Activated T-cell treated with anti-CD3 and anti-CD28 coated beads for 4 hours (primary cell): ENCODE measurements at regions not wholly inside any gene's neighbourhood (a gene's known extent, or its start where the extent isn't known, plus 50 kb on each side); places are given as distances from the start of the nearest gene placed in this dataset.

ENCODE experiments used
- DNase-seq: peaks from one replicate; pipeline ENCODE4 v3.0.0-alpha.2; 2020

DNA sequence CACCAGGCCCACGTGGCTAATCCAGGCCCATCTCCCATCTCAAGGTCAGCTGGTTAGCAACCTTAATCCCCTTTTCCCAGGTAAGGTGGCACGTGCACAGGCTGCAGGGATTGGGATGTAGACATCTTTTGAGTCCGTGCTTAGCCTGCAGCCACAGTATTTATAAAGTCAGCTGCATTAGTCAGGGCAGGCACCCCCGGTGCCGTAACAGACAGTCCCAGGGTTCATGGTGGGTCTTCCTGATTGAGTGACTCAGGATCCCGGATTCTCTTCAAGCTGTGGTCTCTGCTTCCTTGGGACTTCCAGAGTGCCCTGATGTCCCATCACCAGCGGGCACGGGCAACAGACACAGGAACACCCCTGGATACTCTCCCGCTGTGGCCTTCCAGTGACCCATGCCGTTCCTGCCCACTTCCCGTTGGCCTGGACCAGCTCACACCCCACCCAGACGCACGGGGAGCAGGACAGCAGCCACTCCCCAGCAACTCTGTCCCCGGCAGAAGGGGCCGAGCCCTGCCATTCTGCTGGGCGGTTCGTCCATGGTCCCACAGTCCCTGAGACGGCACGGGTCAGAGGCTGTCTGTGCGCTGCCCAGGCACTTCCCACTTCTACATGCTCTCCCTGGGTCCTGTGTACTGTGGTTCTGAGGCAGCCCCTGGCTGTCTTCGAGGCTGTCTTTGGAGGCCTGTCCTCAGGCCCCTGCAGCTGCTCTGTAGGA is 248.6 kb upstream of the GSE1 start:
- DNase-seq = no peak

DNA sequence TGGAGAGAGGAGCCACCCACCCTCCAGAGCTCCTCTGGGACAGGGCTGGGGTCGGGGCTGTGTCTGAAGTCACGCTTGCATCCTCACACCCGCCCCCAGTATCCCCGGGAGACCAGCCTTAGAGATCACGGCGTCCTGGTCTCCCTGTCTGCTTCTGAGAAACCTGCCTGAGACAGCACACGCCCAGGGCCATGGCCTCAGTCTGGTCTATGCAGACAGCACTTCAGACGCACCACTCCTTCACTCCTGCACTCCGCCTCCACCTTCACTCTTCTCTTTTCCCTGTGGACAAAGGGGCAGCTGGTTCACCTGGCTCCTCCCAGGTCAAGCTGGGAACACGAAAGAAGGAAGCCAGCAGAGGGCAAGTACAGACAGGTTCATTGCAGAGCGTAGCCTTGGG is 248.0 kb upstream of the GSE1 start:
- no peak for DNase-seq

DNA sequence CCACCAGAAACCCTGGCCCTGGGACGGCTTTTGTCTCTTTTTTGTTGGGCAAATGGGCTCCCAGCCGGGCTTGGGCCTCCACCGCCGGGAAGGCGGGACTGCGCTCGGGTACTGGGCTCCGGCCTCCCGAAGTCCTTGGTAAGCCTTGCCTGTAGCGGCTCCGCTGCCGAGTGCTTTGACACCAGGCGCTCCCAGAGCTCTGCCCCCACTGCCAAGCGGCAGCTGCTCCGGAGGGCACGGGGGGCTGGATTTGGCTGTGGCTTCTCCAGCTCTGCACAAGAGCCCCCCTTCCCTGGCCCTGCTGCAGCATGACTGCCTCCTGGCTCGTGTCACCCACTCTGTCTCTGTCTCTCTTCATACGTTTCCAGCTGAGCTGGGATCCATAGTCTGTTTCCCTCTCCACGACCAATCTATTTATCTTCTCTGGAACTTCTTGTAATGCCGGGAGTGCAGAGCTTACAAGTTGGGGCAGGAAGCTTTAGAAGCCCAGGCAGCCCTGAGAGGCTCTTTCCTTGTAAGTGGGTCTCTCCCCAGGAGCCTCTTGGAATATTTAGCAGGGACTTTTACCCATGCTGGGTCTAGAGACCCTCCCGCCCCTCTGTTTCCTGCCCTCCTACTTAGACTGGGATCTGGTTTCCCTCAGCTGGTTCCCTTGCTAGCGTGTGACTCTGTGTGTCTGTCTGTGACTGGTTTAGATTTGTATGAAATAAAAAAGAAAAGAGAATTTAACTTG is 246.9 kb upstream of the GSE1 start:
- no peak for DNase-seq

DNA sequence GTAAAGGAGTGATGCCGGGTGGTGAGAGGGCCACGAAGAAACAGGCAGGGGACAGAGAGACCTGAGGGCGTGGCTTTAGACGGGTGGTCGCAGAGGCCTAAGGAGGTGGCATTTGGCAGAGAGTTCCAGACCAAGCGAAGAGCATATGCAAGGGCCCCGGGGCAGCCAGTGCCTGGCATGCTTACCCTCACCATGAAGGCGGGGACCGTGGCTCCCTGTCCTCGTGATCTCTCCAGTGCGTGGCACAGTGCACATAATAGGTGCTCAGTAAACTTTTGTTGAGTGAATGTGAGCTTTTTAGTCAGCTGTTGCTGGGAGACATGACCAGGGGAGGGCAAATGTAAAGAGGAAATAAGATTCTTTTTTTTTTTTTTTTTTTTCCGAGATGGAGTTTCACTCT is 245.6 kb upstream of the GSE1 start:
- no peak for DNase-seq

GRCh38 chr16:85369060-85369459 is 244.1 kb upstream of the GSE1 start:
- no peak for DNase-seq

GRCh38 chr16:85369741-85370528 is 243.2 kb upstream of the GSE1 start:
- peak; percentile 32 for DNase-seq

GRCh38 chr16:85370543-85370880 is 242.6 kb upstream of the GSE1 start:
- DNase-seq = no peak

DNA sequence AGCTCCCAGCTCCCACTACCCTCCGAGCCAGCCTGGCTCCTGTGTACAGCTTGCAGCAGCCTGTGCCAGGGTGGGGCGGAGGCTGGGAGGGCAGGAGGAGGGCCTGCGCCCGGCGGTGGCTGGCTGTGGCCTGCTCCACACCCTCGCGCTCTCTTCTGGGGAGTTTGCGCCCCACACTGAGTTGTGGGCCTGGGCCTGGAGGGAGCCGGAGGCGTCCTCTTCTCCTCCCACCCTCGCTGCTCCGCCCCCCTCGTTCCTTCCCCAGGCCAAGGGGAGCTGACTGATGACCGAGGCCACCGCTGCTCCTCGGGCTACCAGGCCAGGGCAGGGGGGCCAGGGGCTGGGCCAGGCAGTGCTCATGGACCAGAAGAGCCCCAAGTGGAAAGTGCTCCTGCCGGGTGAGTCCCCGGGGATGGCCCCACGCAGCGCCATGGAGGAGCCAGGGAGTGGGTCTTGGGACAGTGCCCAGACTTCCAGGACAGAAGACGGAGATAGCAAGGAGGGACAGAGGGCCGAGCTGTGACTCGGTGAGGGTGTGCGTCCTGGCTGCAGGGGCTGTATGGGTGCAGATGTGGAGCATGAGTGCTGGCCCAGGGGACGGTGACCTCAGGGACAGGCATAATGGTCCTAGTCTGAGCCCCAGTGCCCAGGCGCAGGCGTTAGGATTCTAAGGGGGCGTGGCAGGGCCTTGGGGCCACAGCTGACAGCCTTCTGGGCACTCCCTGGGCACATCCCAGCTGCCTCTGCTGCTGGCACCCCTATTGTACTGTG is 242.1 kb upstream of the GSE1 start:
- DNase-seq = no peak

DNA sequence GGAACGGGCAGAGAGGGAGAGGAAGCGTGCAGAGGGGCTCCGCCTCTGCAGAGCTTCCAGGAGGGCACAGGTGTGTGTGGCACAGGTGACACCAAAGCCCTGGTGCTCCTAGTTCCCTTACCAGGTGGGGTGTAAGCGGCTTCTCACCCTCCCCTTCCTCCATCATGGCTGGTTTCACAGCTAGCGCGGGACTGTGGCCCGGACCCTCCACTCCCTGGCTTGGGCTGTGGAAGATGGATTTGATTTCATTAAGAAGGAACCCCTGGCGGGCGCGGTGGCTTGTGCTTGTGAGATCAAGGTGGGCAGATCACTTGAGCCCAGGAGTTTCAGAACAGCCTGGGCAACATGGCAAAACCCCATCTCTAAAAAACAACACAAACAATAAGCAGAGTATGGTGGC is 241.2 kb upstream of the GSE1 start:
- DNase-seq = no peak

DNA sequence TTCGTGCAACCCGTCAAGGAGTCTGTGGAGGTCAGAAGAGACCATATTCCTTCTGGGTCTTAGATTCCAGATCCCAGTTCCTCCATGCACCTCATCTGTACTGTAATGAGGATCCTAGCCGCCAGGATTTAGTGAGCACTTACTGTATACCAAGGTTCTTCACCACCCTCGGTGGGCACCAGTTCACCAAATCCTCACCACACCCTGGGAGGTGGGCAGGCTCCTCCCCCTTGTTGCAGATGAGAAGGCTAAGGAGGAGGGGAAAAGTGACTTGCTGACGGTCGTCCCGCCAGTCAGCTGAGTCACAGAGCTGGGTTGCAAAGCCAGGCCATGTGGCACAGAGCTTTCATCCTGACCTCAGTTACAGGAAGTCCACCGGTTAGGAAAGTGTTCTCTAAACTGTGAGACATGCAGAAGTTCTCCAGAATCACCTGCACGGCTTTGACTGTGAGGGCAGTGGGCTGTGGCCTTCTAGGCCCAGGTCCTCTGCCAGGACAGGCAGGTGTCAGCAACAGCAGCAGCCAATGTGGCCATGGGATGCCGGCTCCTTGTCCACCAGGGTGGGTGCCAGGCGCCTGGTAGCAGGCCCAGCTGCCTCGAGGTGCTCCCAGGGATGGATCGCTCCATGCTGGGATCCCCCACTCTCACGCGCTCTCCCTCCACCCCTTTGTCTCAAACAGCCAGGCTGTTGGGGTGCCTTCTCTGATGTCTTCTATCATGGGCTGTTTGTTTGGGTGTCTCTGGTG is 240.3 kb upstream of the GSE1 start:
- DNase-seq = no peak

- DNase-seq = no peak
Measured at GRCh38 chr16:85373741-85374570, 239.2 kb upstream of the GSE1 start.

- no peak for DNase-seq
Measured at GRCh38 chr16:85374571-85374872, 238.6 kb upstream of the GSE1 start.

GRCh38 chr16:85375282-85375681 is 237.8 kb upstream of the GSE1 start:
- DNase-seq = no peak

DNA sequence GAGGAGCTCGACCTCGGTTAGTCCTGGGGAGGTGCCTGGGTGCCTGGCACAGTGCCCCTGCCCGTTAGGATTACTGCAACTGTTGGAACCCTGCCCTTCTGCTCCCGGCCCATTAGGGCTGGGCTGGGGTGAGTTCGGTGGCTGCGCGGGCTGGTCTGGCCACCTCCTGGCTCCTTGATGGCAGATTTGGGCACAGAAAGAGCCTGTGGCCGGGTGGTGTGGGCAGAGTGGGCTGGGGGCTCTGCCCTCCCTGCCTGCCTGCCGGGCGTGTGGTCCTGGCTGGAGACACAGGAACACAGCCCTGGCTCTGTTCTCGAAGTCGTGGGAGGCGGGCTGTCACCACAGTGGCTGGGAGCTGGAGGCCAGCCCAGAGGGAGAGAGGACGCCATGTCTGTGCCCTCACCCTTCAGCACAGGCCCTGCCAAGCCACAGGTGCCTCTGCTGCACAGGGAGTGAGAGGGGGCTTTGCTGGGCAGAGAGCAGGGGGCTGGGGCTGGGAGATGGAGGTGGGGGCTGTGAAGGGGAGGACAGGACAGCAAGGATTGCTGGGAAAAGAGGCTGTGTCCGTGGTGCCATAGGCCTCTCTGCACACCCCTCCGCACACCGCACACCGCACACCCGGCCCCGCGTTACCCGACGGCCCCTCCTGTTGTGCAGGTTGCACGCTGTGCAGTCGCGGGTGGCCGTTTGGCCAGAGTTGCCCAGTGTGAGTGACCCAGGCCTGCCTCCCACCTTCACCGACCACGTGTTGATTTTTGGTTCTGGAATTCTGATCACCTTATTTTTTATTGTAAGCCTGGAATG is 236.6 kb upstream of the GSE1 start:
- DNase-seq = no peak

DNA sequence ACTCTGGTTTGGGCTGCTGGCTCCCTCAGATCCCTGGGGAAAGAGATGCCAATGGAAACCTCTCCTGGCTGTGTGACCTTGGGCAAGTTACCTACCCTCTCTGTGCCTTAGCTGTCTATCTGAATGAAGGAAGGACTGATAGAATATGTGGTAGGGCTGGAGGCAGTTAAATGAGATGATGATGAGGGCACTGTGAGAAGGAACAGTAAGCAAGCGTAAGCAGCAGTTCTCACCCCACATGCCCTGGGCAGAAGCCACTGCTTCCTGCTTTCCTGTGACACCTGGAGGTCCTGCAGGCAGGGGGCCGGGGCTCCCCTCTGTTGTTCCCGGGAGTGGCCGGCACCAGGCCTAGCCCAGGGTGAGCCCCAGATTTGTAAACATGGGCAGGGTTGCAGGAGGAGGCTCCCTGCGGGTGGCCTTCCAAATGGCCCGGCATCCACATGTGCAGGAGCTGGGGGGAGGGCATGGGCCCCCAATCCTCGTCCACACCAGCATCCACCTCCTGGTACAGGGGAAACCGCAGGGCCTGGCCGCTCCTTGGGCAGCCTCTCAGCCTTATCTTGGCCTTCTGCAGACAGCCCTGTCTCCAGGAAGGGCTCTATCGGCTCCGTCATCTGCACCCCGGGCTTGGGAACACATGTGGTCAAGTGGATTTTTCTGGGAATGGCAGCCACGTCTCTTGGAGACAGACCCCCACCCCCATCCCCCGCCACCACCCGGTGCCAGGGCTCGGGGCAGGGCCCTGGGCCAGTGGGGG is 235.6 kb upstream of the GSE1 start:
- DNase-seq = no peak

GRCh38 chr16:85378145-85379040 is 234.7 kb upstream of the GSE1 start:
- DNase-seq = no peak

- DNase-seq = no peak
Measured at GRCh38 chr16:85379041-85380001, 233.8 kb upstream of the GSE1 start.

- DNase-seq = no peak
Measured at GRCh38 chr16:85380002-85380395, 233.1 kb upstream of the GSE1 start.
